Suppressor macrophage treated with lipopolysaccharide for 4 hours (primary cell): ENCODE measurements at regions not wholly inside any gene's neighbourhood (a gene's known extent, or its start where the extent isn't known, plus 50 kb on each side); places are given as distances from the start of the nearest gene placed in this dataset.
"Not testable (repeated sequence)": the region's sequence is repeated elsewhere in the genome, so short reads cannot be mapped to it uniquely, and the experiment has no call there.

Source experiments
- DNase-seq: peaks from one replicate; pipeline ENCODE4 v3.0.0-alpha.2; 2020

- peak; percentile 65 for DNase-seq
Measured at GRCh38 chr20:30811885-30812671, 445.4 kb upstream of the DEFB115 start.

GRCh38 chr20:30812739-30813411 is 444.6 kb upstream of the DEFB115 start:
- DNase-seq = no peak

DNA sequence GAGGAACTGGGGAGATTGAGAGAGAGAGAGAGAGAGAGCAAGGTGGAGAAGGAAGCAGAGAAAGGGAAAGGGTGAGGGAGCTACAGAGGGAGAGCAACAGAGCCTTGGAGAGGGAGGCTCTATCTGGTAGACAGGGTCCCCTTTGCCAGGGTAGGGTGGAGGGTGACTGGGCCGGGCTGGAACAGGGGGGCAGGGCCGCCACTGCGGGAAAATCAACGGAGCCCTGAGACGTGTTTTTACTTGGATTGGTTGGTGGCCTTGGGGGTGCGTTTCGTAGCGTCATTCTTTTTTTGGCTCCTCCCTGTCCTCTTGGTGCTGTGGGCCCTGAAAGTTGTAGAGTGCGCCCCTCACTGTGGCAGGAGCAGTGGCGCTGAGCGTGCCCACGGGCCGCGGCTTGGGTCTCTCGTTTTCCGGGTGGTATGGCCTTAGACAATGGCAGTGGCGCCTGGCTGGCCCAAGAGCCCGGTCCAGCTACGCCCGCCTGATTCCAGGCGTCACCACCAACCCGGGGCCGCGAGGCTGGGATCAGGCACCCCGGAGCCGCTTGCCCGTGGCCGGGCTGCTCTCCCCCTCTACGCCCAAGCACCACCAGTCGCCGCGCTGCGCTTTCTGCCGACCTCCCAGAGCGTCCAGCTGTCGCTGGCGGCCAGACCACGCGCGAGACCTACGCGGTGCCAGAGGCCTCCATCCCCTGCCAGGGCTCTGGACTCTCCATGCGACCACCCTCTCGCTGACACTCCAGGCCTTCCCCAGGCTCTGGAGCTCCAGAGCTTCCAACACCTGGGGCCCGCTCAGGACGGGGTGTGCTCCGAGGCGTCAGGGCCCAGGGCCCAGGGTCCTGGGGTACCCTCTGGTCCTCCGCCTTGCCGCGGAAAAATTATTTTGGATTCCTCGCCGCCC is 443.8 kb upstream of the DEFB115 start:
- DNase-seq = not testable (repeated sequence)

DNA sequence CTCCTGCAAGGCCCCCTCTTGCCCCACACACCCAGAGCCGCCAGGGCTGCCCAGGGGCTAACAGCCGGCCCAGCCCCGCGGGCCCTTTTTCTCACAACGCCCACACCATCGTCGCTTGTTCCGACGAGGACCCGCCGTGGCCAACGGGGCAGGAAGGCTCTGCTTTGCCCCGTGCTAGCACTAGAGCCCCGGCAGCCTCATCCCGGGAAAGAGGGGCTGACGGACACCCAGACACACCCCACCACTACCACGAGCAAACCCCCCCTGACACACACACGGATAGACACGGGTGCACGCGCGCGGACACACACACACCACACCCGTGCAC is 443.2 kb upstream of the DEFB115 start:
- not testable (repeated sequence) for DNase-seq

GRCh38 chr20:30815027-30815576 is 442.4 kb upstream of the DEFB115 start:
- DNase-seq = not testable (repeated sequence)

DNA sequence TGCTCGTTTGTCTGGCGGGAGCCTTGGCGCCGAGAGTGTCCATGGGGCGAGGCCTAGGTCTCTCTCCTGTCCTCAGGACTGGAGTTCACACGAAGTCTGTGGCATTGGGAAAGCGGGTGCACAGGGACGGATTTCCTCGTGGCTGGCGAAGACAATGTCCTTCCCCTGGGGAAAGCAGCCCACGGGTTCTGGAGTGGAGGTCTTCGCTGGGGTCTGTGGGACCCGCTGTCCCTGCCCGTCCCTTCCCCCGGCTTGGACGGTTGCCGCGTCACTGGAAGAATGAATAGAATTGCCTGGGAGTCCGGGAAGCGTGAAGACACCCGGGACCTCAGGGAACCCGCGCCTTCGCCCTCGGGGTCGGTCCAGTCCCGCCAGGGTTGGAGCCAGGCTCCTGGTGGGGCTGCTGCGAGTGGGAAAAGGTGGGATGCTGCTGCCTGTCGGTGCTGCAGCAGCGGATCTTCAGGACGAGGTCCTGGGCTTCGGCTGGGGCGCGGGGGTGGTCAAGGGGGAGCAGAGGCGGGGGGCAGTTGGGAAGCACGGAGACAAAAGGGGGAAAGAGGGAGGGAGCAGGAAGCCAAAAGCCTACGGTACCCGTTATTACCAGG is 441.8 kb upstream of the DEFB115 start:
- DNase-seq = no peak

DNA sequence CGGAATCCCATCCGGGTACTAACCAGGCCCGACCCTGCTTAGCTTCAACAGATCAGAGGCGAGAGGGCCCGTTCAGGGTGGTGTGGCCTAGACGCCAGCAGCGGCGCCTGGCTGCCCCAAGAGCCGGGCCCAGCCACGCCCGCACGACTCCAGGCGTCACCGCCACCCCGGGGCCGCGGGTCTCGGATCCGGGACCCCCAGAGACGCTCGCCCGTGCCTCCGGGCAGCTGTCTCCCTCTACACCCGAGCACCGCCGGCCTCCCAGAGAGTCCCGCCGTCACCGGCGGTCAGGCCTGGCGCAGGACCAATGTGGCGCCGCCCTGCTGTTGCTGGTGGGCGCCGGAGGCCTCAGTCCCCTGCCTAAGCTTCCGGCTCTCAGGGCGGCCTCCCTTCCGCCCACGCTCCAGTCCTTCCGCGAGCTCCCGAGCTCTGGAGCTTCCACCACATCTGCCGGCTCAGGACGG is 441.2 kb upstream of the DEFB115 start:
- peak; percentile 2 for DNase-seq

DNA sequence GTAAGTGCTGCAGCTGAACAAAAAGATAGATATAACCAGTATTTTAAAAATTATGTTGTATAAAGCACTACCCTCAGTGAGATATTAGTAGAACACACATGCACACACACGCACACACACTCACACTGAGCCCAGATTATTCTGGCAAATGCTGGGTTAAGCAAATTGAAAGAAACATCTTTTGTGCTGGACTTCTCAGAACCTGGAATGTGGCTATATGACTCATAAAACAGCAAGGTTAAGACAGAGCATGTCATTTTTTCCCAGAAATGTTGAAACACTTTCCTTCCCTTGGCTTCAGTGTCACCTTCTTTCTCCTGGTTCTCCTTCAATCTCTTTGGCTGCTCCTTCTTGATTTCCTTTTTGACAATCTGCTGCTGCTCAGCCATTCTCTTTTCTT is 435.8 kb upstream of the DEFB115 start:
- DNase-seq = not testable (repeated sequence)

- not testable (repeated sequence) for DNase-seq
Measured at GRCh38 chr20:30824666-30825065, 432.8 kb upstream of the DEFB115 start.

GRCh38 chr20:30845923-30846322 is 411.5 kb upstream of the DEFB115 start:
- DNase-seq = not testable (repeated sequence)

DNA sequence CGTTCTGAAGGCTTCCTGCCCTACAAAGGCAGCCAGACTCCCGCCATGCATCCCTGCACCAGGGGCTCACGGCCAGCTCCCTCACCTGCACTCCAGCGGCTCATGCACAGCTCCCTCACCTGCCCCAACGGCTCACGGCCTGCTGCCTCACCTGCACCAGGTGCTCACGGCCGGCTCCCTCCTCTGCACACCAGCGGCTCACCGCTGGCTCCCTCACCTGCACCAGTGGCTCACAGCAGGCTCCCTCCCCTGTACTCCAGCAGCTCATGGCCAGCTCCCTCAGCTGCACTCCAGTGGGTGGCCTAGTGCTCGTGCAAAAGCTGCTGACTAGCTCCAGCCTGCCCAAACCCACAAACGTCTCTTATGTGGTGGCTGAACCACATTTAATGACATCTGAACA is 389.2 kb upstream of the DEFB115 start:
- not testable (repeated sequence) for DNase-seq

- DNase-seq = not testable (repeated sequence)
Measured at GRCh38 chr20:30871127-30871526, 386.3 kb upstream of the DEFB115 start.

- DNase-seq = not testable (repeated sequence)
Measured at GRCh38 chr20:30872252-30872651, 385.2 kb upstream of the DEFB115 start.

DNA sequence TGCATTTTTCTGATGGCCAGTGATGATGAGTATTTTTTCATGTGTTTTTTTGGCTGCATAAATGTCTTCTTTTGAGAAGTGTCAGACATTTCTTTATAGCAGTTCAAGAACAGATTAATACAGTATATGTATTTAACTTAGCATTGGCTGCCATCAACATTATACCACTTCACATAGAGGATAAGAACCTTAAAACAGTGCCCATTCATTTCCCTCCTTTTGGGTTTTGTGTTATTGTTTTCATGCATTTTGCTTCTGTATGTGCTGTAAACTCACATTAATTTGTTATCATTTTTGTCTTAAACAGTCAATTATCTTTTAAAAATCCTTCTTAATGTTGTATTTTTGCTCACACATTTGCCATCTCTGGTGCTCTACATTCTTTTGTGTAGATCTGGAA is 381.6 kb upstream of the DEFB115 start:
- DNase-seq = not testable (repeated sequence)

GRCh38 chr20:30891400-30891799 is 366.1 kb upstream of the DEFB115 start:
- not testable (repeated sequence) for DNase-seq

GRCh38 chr20:30892541-30893345 is 364.7 kb upstream of the DEFB115 start:
- DNase-seq = no peak

DNA sequence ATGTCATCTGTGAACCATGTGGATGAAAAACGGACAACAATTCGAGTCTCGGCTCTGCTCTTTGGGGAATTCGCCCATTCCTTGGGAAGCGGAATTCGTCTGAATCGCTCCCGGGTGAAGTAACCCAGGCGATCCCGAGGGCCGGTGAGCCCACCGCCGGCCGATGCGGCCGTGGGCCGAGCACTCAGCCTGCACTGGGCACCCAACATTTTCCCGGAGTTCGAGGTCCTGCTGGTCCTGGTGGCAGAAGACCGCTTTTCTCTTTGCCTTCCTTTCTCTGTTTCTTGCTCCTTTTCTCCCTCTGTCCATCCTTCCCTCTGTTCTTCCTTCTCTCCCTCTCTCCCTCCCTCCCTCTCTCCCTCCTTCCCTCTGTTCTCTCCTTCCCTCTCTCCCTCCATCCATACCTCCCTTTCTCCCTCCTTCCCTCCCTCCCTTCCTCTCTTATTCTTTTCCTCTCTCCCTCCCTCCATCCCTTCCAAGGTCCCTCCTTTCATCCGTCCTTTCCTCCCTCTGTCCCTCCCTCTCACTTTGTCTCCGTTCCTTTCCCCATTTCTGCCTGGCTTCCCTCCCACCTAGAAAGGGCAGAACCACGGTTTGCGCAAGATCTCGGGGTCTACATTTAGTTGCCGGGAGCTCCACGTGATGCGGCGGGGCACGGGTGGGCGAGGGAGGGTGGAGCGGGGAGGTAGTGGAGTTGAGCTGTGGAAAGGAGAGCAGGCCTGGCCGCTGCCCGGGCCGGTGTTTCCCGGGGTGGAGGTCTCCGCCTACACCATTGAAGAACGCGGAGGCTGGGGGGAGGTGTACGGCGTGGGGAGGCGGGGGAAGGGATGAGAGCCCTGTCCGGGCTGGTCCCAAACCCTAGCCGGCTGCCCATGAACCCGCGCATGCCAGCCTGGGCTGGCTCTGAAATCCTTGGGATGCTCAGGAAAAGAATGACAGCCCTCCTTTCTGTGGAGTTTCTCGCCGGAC is 363.8 kb upstream of the DEFB115 start:
- not testable (repeated sequence) for DNase-seq

DNA sequence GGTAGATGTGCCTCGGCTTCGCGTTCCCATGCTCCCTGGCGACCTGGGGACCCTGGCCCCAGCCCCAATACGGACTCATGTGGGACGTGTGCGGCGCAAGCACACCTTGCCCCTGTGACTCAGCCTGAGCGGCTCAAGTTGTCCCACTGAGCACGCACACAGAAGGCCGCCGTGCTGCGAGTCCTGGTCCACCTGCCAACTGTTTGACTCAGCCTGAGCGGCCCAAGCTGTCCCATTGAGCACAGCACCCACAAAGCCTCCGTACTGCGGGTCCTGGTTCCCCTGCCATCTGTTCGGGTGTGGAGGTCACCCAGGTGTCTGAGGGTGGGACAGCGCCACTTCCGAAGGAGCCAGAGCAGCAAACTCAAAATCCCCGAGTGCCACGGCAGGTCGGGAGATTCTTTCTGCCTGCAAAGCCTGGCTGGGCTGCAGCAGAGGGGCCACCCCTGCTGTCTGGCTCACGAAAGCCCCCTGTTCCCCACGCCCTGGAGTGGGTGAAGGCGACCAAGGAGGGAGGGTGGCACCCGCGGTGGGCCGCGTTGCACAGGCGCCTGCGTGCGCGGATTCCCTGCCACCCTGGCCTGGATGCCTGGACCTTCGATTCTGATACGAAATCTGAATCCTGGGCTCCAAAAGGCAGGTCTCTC is 362.6 kb upstream of the DEFB115 start:
- DNase-seq = not testable (repeated sequence)

DNA sequence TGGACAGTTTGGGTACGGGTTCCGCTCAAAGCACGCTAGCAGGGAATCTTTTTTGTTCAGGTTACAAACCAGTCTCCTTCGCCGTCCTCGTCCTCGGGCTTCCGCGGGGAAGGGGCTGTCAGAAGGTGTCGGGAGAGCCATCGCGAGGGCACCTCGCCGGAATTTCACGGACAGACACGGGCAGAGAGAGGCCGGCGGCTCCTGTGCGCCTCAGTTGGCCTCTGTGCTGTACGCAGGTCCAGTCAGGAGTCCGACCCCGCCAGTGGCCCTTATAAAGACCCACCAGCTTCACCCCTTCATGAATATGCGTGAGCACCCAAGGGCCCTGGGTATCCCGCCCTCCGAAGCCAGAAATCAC is 362.1 kb upstream of the DEFB115 start:
- DNase-seq = not testable (repeated sequence)
